KBM-7 (cell line): ENCODE measurements at regions not wholly inside any gene's neighbourhood (a gene's known extent, or its start where the extent isn't known, plus 50 kb on each side); places are given as distances from the start of the nearest gene placed in this dataset.
"Not testable (repeated sequence)": the region's sequence is repeated elsewhere in the genome, so short reads cannot be mapped to it uniquely, and the experiment has no call there.

Experiments
- DNase-seq: peaks from one replicate; pipeline ENCODE4 v3.0.0-alpha.2; 2015
- in situ Hi-C: fragments of 300-500 bp; cut with MboI; formaldehyde crosslinking; loops from 2 replicates; pipeline ENCODE4 v1.14.3; 2020; ENCODE audit warnings: low sequenced_read_pairs, low pct_unique_long_range_greater_than_20kb, mixed read lengths

GRCh38 chr20:25857091-25857788 is 160.6 kb upstream of the ZNF337 start:
- DNase-seq, in situ Hi-C loops: not testable (repeated sequence)

GRCh38 chr20:25856256-25856884 is 159.7 kb upstream of the ZNF337 start:
- DNase-seq, result no peak
- in situ Hi-C loops, result no loop called here

GRCh38 chr20:25855451-25856156 is 159.0 kb upstream of the ZNF337 start:
- in situ Hi-C loops, DNase-seq: not testable (repeated sequence)

- DNase-seq, in situ Hi-C loops: not testable (repeated sequence)
Measured at GRCh38 chr20:25854666-25855065, 158.0 kb upstream of the ZNF337 start.

- DNase-seq, in situ Hi-C loops: not testable (repeated sequence)
Measured at GRCh38 chr20:25853718-25854388, 157.2 kb upstream of the ZNF337 start.

- DNase-seq, in situ Hi-C loops: not testable (repeated sequence)
Measured at GRCh38 chr20:25852968-25853717, 156.5 kb upstream of the ZNF337 start.

GRCh38 chr20:25850133-25850532 is 153.5 kb upstream of the ZNF337 start:
- DNase-seq, in situ Hi-C loops: not testable (repeated sequence)

- in situ Hi-C loops, result no loop called here
- DNase-seq, result no peak
Measured at GRCh38 chr20:25848222-25848621, 151.6 kb upstream of the ZNF337 start.

- DNase-seq, in situ Hi-C loops: not testable (repeated sequence)
Measured at GRCh38 chr20:25844640-25845039, 148.0 kb upstream of the ZNF337 start.

GRCh38 chr20:25813511-25813910 is 116.9 kb upstream of the ZNF337 start:
- in situ Hi-C loops, DNase-seq: not testable (repeated sequence)

- in situ Hi-C loops, DNase-seq: not testable (repeated sequence)
Measured at GRCh38 chr20:25798174-25798993, 101.7 kb upstream of the ZNF337 start.

- DNase-seq, in situ Hi-C loops: not testable (repeated sequence)
Measured at GRCh38 chr20:25797062-25797461, 100.4 kb upstream of the ZNF337 start.

- in situ Hi-C loops, DNase-seq: not testable (repeated sequence)
Measured at GRCh38 chr20:25777241-25777640, 80.6 kb upstream of the ZNF337 start.

- DNase-seq, in situ Hi-C loops: not testable (repeated sequence)
Measured at GRCh38 chr20:25774711-25775110, 78.1 kb upstream of the ZNF337 start.

- DNase-seq, in situ Hi-C loops: not testable (repeated sequence)
Measured at GRCh38 chr20:25774203-25774602, 77.5 kb upstream of the ZNF337 start.

- in situ Hi-C loops, result not testable (repeated sequence)
Measured at GRCh38 chr20:25772437-25772836, 75.8 kb upstream of the ZNF337 start.

GRCh38 chr20:25771818-25772217 is 75.2 kb upstream of the ZNF337 start:
- in situ Hi-C loops, DNase-seq: not testable (repeated sequence)

More at GRCh38 chr20:25772437-25772836, 75.8 kb upstream of the ZNF337 start:
- not testable (repeated sequence) for DNase-seq

GRCh38 chr20:25761596-25761995 is 64.9 kb upstream of the ZNF337 start:
- in situ Hi-C loops, result no loop called here
- DNase-seq, result no peak
